ENCODE measurements at regions not wholly inside any gene's neighbourhood (a gene's known extent, or its start where the extent isn't known, plus 50 kb on each side); places are given as distances from the start of the nearest gene placed in this dataset.

- no peak for DNase-seq
Observed at GRCh38 chr4:128481752-128482480, 194.3 kb upstream of the PGRMC2 start.

- DNase-seq, result no peak
Observed at GRCh38 chr4:128480945-128481344, 193.3 kb upstream of the PGRMC2 start.

GRCh38 chr4:128477540-128477939, 189.9 kb upstream of the PGRMC2 start:
- no peak for DNase-seq

- no peak for DNase-seq
Observed at GRCh38 chr4:128475597-128475996, 188.0 kb upstream of the PGRMC2 start.

- DNase-seq, result no peak
Observed at GRCh38 chr4:128471576-128471975, 184.0 kb upstream of the PGRMC2 start.

GRCh38 chr4:128470492-128471053, 183.0 kb upstream of the PGRMC2 start:
- no peak for DNase-seq

- DNase-seq, result no peak
Observed at GRCh38 chr4:128468123-128468989, 180.7 kb upstream of the PGRMC2 start.

GRCh38 chr4:128465523-128465922, 177.9 kb upstream of the PGRMC2 start:
- DNase-seq, result no peak

- no peak for DNase-seq
Observed at GRCh38 chr4:128463006-128463405, 175.4 kb upstream of the PGRMC2 start.

- no peak for DNase-seq
Observed at GRCh38 chr4:128462103-128462783, 174.6 kb upstream of the PGRMC2 start.

- no peak for DNase-seq
Observed at GRCh38 chr4:128461291-128462102, 173.9 kb upstream of the PGRMC2 start.

GRCh38 chr4:128459547-128459946, 171.9 kb upstream of the PGRMC2 start:
- no peak for DNase-seq

GRCh38 chr4:128458816-128459215, 171.2 kb upstream of the PGRMC2 start:
- no peak for DNase-seq

- DNase-seq, result no peak
Observed at GRCh38 chr4:128457726-128458125, 170.1 kb upstream of the PGRMC2 start.

GRCh38 chr4:128456171-128456570, 168.6 kb upstream of the PGRMC2 start:
- DNase-seq, result no peak

GRCh38 chr4:128455480-128455879, 167.9 kb upstream of the PGRMC2 start:
- DNase-seq, result no peak

- DNase-seq, result no peak
Observed at GRCh38 chr4:128454881-128455280, 167.3 kb upstream of the PGRMC2 start.

- peak; percentile 34 for DNase-seq
Observed at GRCh38 chr4:128454281-128454871, 166.8 kb upstream of the PGRMC2 start.

GRCh38 chr4:128452415-128452814, 164.8 kb upstream of the PGRMC2 start:
- DNase-seq, result no peak

GRCh38 chr4:128451270-128451905, 163.8 kb upstream of the PGRMC2 start:
- no peak for DNase-seq
